HG03457 (cell line): ENCODE measurements at regions not wholly inside any gene's neighbourhood (a gene's known extent, or its start where the extent isn't known, plus 50 kb on each side); places are given as distances from the start of the nearest gene placed in this dataset.

Experiments
- ATAC-seq: cut with Tn5 transposase; IDR thresholded peaks from one replicate; pipeline ENCODE4 v1.9.1; 2021; ENCODE audit warnings: moderate number of reproducible peaks; ENCODE audit not compliant: unreplicated experiment

GRCh38 chr4:122516376-122516775 is 59.9 kb upstream of the IL2 start:
- ATAC-seq: no peak

GRCh38 chr4:122514671-122515070 is 58.1 kb upstream of the IL2 start:
- ATAC-seq: no peak

- ATAC-seq: no peak
Measured at GRCh38 chr4:122512430-122512829, 55.9 kb upstream of the IL2 start.

GRCh38 chr4:122508083-122508482 is 51.6 kb upstream of the IL2 start:
- ATAC-seq: no peak
